ENCODE measurements at regions not wholly inside any gene's neighbourhood (a gene's known extent, or its start where the extent isn't known, plus 50 kb on each side); places are given as distances from the start of the nearest gene placed in this dataset.
A peak's percentile ranks its signal among the peaks of the same experiment; 100 is the strongest.

DNA sequence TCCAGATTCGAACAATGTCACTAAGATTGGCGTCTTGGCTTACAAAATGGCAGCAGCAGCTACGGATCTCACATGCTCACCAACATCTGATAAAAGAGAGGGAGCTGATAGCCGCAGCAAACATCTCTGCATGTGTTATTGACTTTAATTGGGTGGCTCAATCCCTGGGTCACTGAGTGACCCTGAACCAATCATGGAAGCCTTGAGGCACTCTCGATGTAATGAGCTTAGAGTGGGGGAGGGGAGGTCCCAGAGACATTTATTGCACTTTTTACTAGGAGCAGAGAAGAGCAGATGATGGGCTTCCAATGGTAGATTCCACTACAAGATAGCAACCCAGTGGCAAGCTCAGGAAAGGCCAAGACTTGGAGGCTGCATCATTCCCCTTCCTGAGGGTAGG is 238.7 kb downstream of the BMP7 start:
- H3K36me3 ChIP-seq (ENCODE audit: control insufficient read depth, insufficient read depth, low read length), result no peaks in the 10 kb centered on the region
- no peaks in the 10 kb centered on the region for H3K27me3 ChIP-seq (ENCODE audit: control insufficient read depth, insufficient read depth, low read length)
- no peak for DNase-seq (ENCODE audit: low read depth)
- no peak for TF ChIP-seq CTCF (IDR thresholded peaks at IDR 0.05; ENCODE audit: insufficient read depth, low read depth, low read length)
- CTCF ChIA-PET, result interaction anchor here (0.6 to 1.2 kb wide), 2 partner anchors 31 to 62 kb away, joined by 3 to 4 read pairs; no protein-coding TSS in a partner anchor
- no peak overlapping the region for H3K4me3 ChIP-seq (ENCODE audit: low read depth, low read length)
- POLR2A ChIA-PET, result no interaction called here

DNA sequence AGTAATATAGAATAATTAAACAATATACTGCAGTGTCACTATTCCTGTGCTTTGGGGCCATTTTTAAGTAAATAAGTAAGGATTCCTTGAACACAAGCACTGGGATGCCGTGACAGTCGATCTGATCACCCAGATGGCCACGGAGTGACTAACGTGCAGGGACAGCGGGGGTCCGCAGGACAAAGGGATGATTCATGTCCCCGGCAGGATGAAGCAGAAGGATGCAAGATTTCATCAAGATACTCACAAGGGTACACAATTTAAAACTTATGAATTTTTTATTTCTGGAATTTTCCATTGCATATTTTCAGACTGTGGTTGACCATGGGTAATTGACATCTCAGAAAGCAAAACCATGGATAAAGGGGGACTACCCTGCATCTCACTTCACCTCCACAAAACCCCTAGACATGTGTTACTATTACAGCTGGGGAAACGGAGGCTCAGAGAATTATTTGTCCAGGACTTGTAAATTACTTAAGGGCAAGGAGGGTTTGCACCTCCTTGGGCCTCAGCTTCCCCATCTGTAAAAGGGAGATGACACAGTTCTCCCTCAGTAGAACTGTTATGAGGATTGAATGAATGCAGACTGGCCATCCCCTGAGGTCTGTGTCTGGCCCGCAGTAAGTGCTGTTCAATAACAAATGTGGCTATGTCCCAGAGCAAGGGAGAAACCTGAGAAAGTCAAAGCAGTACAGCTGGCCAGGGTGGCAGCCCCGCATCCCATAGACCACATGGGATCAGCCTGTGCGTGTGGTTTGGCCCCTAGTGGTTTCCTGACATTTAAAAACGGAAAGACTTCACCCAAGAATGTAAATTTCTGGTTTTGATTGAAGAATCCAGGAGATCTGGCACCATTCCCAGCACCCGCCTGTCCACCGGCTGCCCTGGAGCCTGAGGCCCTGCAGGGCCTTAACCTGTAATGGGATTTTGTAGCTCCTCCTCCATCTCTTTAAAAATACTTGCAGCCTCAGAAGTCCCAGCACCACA is 235.5 kb downstream of the BMP7 start:
- DNase-seq (ENCODE audit: low read depth), result peak; percentile 64
- ChIA-PET CTCF (interaction anchor here (1.0 to 1.2 kb wide), 2 partner anchors 10 to 18 kb away, joined by 4 to 5 read pairs; no protein-coding TSS in a partner anchor), POLR2A (no interaction called here)
- H3K27me3 ChIP-seq (ENCODE audit: control insufficient read depth, insufficient read depth, low read length), result no peaks in the 10 kb centered on the region; the same call in 1 of the 2 replicates
- no peak overlapping the region for H3K4me3 ChIP-seq (ENCODE audit: low read depth, low read length)
- H3K36me3 ChIP-seq (ENCODE audit: control insufficient read depth, insufficient read depth, low read length), result no peaks in the 10 kb centered on the region
- TF ChIP-seq CTCF (IDR thresholded peaks at IDR 0.05; ENCODE audit: insufficient read depth, low read depth, low read length), result no peak

- TF ChIP-seq CTCF (IDR thresholded peaks at IDR 0.05; ENCODE audit: insufficient read depth, low read depth, low read length), result no peak
- DNase-seq (ENCODE audit: low read depth), result no peak
Observed at GRCh38 chr20:57031867-57032355, 234.5 kb downstream of the BMP7 start.

DNA sequence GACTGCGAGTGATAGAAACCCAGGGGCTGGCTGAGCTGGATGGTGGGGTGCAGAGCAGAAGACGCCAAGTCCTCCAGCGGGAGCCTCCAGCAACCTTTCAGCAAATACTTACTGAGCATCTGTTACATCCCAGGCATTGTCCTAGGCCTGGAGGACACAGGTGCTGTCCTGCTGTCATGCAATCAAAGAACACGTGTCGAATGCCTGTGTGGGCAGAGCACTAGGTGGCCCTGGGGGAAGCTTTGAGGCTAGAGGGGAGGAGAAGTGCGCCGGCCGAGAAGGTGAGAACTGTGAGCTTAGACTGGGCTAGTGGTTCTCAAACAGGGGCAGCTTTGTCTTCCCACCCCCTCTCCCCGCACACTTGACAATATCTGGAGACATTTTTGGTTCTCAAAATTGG is 233.6 kb downstream of the BMP7 start:
- ChIA-PET CTCF (interaction anchor here (0.6 to 1.2 kb wide), 2 partner anchors 28 to 1055 kb away, joined by 3 read pairs; no protein-coding TSS in a partner anchor), POLR2A (no interaction called here)
- DNase-seq (ENCODE audit: low read depth), result no peak
- H3K36me3 ChIP-seq (ENCODE audit: control insufficient read depth, insufficient read depth, low read length), result no peaks in the 10 kb centered on the region
- no peak for TF ChIP-seq CTCF (IDR thresholded peaks at IDR 0.05; ENCODE audit: insufficient read depth, low read depth, low read length)
- no peak overlapping the region for H3K4me3 ChIP-seq (ENCODE audit: low read depth, low read length)
- H3K27me3 ChIP-seq (ENCODE audit: control insufficient read depth, insufficient read depth, low read length), result no peaks in the 10 kb centered on the region; the same call in 1 of the 2 replicates

More at GRCh38 chr20:57031867-57032355, 234.5 kb downstream of the BMP7 start:
- ChIA-PET CTCF (interaction anchor here (1.0 to 1.2 kb wide), 2 partner anchors 9 to 17 kb away, joined by 4 to 5 read pairs; no protein-coding TSS in a partner anchor), POLR2A (no interaction called here)
- Histone ChIP-seq H3K4me3 (ENCODE audit: low read depth, low read length) (no peak overlapping the region), H3K36me3 (ENCODE audit: control insufficient read depth, insufficient read depth, low read length) (no peaks in the 10 kb centered on the region), H3K27me3 (ENCODE audit: control insufficient read depth, insufficient read depth, low read length) (no peaks in the 10 kb centered on the region; the same call in 1 of the 2 replicates)

DNA sequence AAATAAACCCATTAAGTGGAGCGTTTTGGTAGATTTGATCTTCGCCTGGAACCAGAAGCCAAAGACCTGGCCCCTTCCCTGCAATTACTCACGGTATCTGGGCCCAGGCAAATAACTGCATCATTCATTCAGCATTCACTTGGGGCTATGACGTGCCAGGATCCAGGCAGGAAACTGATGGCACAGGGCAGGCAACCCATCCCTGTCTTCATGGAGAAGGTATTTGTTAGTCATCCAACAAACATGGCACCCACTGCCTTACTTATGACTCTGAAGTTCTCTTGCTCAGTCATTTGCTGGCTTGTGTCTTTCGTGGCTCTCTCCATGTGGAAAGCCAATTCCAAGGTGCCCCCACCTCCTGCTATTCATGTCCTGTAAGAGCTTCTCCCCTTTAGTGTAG is 232.4 kb downstream of the BMP7 start:
- Histone ChIP-seq H3K36me3 (ENCODE audit: control insufficient read depth, insufficient read depth, low read length) (no peaks in the 10 kb centered on the region), H3K4me3 (ENCODE audit: low read depth, low read length) (no peak overlapping the region), H3K27me3 (ENCODE audit: control insufficient read depth, insufficient read depth, low read length) (no peaks in the 10 kb centered on the region; the same call in 1 of the 2 replicates)
- no peak for DNase-seq (ENCODE audit: low read depth)
- TF ChIP-seq CTCF (IDR thresholded peaks at IDR 0.05; ENCODE audit: insufficient read depth, low read depth, low read length), result no peak
- CTCF ChIA-PET, result no interaction called here
- POLR2A ChIA-PET, result no interaction called here
